Epithelial cell of esophagus (primary cell): ENCODE measurements at regions not wholly inside any gene's neighbourhood (a gene's known extent, or its start where the extent isn't known, plus 50 kb on each side); places are given as distances from the start of the nearest gene placed in this dataset.

Source experiments
- DNase-seq: peaks from one replicate; pipeline ENCODE4 v3.0.0; 2010; ENCODE audit warnings: low read depth
- H3K4me3 ChIP-seq: 2 replicates; pipeline ENCODE4 v1.5.1; 2011; ENCODE audit warnings: mild to moderate bottlenecking, low read length, control low read depth
- TF ChIP-seq, protein P1 (sequence below): IDR thresholded peaks from 2 replicates; pipeline ENCODE4 v1.5.1; 2011; ENCODE audit warnings: low read depth, mild to moderate bottlenecking, low read length, control low read depth, inconsistent platforms; ENCODE audit not compliant: insufficient read depth; ENCODE audit errors: missing control alignments

DNA sequence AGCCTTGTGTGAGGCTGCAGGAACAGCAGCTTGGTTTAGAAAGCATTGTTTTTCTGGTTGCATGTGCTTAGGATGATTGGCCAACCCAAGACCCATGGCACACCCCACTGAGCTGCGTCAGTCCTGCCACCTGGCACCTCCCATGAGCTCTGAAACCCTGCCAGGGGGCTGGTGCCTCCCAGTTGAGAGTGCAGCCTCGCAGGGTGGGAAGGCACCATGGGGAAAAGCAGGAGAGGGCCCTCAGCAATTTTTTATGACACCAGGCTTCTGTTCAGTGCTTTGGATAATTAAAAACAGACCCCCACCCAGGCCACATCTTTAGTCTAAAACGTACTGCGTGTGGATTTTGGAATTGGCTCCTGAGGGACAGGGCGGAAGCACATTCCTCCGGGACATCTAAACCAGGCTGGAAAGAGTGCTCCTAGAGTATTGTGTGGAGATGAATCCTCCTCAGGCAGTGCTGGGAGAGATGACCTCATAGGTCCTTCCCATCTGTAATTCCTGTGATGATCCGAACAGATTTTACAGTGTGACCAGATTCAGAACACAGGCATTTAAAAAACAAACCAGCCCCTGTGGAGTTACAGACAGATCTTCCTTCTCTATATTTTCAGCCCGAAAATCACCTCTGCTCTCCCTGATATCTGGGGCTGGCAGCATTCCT, 438.3 kb downstream of the ZNF521 start:
- TF ChIP-seq, protein P1, sequence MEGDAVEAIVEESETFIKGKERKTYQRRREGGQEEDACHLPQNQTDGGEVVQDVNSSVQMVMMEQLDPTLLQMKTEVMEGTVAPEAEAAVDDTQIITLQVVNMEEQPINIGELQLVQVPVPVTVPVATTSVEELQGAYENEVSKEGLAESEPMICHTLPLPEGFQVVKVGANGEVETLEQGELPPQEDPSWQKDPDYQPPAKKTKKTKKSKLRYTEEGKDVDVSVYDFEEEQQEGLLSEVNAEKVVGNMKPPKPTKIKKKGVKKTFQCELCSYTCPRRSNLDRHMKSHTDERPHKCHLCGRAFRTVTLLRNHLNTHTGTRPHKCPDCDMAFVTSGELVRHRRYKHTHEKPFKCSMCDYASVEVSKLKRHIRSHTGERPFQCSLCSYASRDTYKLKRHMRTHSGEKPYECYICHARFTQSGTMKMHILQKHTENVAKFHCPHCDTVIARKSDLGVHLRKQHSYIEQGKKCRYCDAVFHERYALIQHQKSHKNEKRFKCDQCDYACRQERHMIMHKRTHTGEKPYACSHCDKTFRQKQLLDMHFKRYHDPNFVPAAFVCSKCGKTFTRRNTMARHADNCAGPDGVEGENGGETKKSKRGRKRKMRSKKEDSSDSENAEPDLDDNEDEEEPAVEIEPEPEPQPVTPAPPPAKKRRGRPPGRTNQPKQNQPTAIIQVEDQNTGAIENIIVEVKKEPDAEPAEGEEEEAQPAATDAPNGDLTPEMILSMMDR = no peak

DNA sequence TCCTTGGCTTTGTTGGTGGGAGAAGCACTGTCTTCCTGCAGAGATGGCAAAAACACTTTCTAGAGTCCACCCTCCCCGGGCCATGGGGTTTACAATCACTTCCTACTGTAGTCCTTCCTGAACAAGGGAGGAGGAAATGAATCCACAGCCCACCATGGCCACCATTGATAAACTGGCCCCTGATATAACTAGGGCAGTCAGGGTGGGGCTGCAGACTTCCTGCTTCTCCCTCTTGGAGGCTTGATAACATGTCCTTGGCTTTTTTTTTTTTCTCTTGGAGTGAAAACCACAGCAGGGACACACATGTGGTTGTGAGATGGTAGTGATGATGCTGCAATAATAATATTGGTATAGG, 437.8 kb downstream of the ZNF521 start:
- H3K4me3 ChIP-seq = no peak overlapping the region
- DNase-seq = no peak
- TF ChIP-seq, protein P1 = no peak

More for the DNA sequence above, 438.3 kb downstream of the ZNF521 start:
- no peak overlapping the region for H3K4me3 ChIP-seq
- DNase-seq = no peak

DNA sequence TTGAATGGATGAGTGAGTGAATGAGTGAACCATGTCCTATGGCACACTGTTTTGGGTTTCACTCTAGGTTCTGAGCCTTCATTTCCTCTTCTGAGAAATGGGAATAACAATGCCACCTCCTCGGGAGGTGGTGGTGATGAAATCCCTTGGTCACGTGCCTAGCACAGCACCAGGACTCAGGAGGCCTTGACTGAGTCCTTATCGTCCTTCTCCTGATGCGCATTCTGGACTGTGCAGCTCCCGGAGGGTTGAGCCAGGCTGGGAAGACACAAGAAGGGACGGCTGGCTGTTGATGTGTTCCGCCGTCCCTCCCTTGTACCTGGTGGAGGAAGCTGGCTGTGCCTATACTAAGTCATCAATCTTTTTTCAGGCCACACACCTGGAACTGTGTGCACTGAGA, 437.3 kb downstream of the ZNF521 start:
- DNase-seq = no peak
- H3K4me3 ChIP-seq = no peak overlapping the region
- TF ChIP-seq, protein P1 = no peak

GRCh38 chr18:24915547-24915946, 436.4 kb downstream of the ZNF521 start:
- DNase-seq = peak; percentile 34
- no peak overlapping the region for H3K4me3 ChIP-seq
- TF ChIP-seq, protein P1 = no peak

GRCh38 chr18:24917767-24918166, 434.2 kb downstream of the ZNF521 start:
- TF ChIP-seq, protein P1 = no peak
- no peak for DNase-seq
- no peak overlapping the region for H3K4me3 ChIP-seq

- H3K4me3 ChIP-seq = no peak overlapping the region
- DNase-seq = no peak
- TF ChIP-seq, protein P1 = no peak
These were observed 433.7 kb downstream of the ZNF521 start for GRCh38 chr18:24918257-24918656.

DNA sequence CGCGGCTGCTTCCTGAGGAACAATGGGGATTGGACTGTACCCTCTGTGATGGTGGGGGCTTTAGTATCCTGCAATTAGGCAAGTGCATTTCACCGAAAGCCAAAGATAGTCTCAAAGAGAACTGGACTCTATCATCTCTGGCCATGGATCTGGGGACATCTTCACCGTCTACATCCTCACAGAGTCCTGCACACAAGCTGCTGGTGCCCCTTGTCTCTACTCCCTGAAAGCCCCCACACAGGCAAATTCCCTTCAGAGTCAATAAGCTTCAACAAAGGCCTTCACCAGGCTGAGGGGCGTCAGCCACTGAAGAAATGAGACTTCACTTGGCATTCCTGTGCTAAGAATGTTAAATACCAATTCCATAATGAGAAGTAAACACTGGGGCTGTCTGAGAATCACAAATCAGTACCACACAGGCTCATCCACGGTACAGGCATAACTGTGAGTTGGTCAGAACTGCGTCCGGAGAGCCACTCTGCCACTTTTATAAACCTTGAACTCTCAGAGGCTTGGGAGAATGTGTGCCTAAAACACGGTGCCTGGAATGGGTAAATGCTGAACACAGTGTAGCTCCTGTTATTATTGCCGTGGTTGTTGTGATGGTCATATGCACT, 432.7 kb downstream of the ZNF521 start:
- TF ChIP-seq, protein P1 = no peak
- no peak for DNase-seq
- H3K4me3 ChIP-seq = no peak overlapping the region
